ENCODE measurements at regions not wholly inside any gene's neighbourhood (a gene's known extent, or its start where the extent isn't known, plus 50 kb on each side); places are given as distances from the start of the nearest gene placed in this dataset.

- peaks cover 0 to 2% (median 1%) of the 10 kb centered on the region in 4 donors for H3K9me3 ChIP-seq (ENCODE audit: control insufficient read depth in 4 of 4, low read length in 3 of 4)
Measured at GRCh38 chr1:38700077-38700470, 159.5 kb downstream of the RRAGC start.

DNA sequence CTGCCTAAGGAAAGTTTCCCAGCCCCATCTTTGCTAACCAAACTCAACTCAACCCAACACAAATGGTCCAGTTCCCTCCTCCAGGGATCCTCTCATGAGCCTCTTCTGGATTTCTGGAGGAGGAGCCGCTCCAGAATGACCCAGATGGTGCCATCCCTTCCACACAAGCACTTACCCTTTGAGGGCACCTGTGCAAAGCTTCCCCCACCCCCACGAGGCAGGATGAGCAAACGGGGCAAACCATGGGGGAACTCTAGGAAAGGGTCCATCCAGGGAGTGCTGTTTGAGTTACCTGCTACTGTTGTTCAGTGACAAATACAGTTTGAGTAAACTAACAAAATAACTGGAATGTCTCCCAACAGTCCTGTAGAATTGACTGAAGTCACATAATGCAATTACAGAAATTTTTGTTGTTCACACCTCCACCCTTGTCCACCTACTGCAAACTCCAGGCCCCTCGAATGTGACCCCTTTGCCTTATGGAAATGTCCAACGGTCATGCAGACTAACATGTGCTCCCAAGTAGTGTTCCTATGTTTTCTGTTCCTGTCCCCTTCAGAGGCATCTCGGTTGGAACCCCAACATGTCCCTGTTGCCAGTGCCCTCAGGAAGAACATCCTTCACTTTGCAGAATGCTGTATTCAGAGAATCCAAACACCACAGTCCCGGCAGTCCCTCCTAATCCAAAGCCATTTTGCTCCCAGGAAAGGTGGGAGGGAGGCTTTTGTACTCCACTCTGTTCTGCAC lies 160.1 kb downstream of the RRAGC start:
- no peak overlapping the region for H3K9ac ChIP-seq (ENCODE audit: low read depth in 1 of 2, low read length in 2 of 2)
- no peaks in the 10 kb centered on the region for H3K4me1 ChIP-seq (ENCODE audit: control insufficient read depth in 4 of 4, insufficient read depth in 4 of 4, low read length in 3 of 4)
- H3K27ac ChIP-seq (ENCODE audit: low read depth in 1 of 2, low read length in 2 of 2) = no peak overlapping the region
- H3K9me3 ChIP-seq (ENCODE audit: control insufficient read depth in 4 of 4, low read length in 3 of 4) = peaks cover 0 to 2% (median 0%) of the 10 kb centered on the region in 4 donors
- no peak overlapping the region for H3K4me3 ChIP-seq (ENCODE audit: low read depth in 1 of 3, low read length in 3 of 3)
- H3K27me3 ChIP-seq (ENCODE audit: control insufficient read depth in 4 of 4, insufficient read depth in 4 of 4, low read length in 3 of 4) = no peaks in the 10 kb centered on the region
- H3K36me3 ChIP-seq (ENCODE audit: control insufficient read depth in 4 of 4, insufficient read depth in 3 of 4, low read depth in 1 of 4, low read length in 3 of 4) = no peaks in the 10 kb centered on the region
- no peak for TF ChIP-seq RAD21 (IDR thresholded peaks at IDR 0.05)
- TF ChIP-seq HNF4G (IDR thresholded peaks at IDR 0.05) = no peak
- TF ChIP-seq JUND (IDR thresholded peaks at IDR 0.05) = no peak
- no peak for TF ChIP-seq TAF1 (conservative IDR thresholded peaks at IDR 0.05)
- TF ChIP-seq REST (IDR thresholded peaks at IDR 0.05) = no peak
- TF ChIP-seq, protein P1, sequence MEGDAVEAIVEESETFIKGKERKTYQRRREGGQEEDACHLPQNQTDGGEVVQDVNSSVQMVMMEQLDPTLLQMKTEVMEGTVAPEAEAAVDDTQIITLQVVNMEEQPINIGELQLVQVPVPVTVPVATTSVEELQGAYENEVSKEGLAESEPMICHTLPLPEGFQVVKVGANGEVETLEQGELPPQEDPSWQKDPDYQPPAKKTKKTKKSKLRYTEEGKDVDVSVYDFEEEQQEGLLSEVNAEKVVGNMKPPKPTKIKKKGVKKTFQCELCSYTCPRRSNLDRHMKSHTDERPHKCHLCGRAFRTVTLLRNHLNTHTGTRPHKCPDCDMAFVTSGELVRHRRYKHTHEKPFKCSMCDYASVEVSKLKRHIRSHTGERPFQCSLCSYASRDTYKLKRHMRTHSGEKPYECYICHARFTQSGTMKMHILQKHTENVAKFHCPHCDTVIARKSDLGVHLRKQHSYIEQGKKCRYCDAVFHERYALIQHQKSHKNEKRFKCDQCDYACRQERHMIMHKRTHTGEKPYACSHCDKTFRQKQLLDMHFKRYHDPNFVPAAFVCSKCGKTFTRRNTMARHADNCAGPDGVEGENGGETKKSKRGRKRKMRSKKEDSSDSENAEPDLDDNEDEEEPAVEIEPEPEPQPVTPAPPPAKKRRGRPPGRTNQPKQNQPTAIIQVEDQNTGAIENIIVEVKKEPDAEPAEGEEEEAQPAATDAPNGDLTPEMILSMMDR (IDR thresholded peaks at IDR 0.05; ENCODE audit: low read depth, low read length, missing input control) = no peak
- no peak for TF ChIP-seq GABPA (IDR thresholded peaks at IDR 0.05 in 1 of 2, conservative IDR thresholded peaks at IDR 0.05 in 1 of 2)
- TF ChIP-seq NR2F2 (IDR thresholded peaks at IDR 0.05) = no peak
- TF ChIP-seq MAX (IDR thresholded peaks at IDR 0.05) = no peak
- no peak for TF ChIP-seq FOXA2 (IDR thresholded peaks at IDR 0.05)
- no peak for TF ChIP-seq EGR1 (IDR thresholded peaks at IDR 0.05; ENCODE audit: low read depth in 2 of 2)
- TF ChIP-seq, protein P2, sequence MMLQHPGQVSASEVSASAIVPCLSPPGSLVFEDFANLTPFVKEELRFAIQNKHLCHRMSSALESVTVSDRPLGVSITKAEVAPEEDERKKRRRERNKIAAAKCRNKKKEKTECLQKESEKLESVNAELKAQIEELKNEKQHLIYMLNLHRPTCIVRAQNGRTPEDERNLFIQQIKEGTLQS (IDR thresholded peaks at IDR 0.05) = no peak
- TF ChIP-seq RXRA (IDR thresholded peaks at IDR 0.05) = no peak
- DNase-seq (ENCODE audit: low spot score) = no peak
- WGBS = 56% methylated on average over 7 of the region's 7 CpGs

More at GRCh38 chr1:38700077-38700470, 159.5 kb downstream of the RRAGC start:
- no peaks in the 10 kb centered on the region for H3K27me3 ChIP-seq (ENCODE audit: control insufficient read depth in 4 of 4, insufficient read depth in 4 of 4, low read length in 3 of 4)
- no peaks in the 10 kb centered on the region for H3K36me3 ChIP-seq (ENCODE audit: control insufficient read depth in 4 of 4, insufficient read depth in 3 of 4, low read depth in 1 of 4, low read length in 3 of 4)
- H3K4me3 ChIP-seq (ENCODE audit: low read depth in 1 of 3, low read length in 3 of 3) = no peak overlapping the region
- H3K4me1 ChIP-seq (ENCODE audit: control insufficient read depth in 4 of 4, insufficient read depth in 4 of 4, low read length in 3 of 4) = no peaks in the 10 kb centered on the region
- no peak overlapping the region for H3K9ac ChIP-seq (ENCODE audit: low read depth in 1 of 2, low read length in 2 of 2)
- WGBS = 79% methylated on average over 3 of the region's 3 CpGs
- no peak overlapping the region for H3K27ac ChIP-seq (ENCODE audit: low read depth in 1 of 2, low read length in 2 of 2)
- TF ChIP-seq TAF1 (conservative IDR thresholded peaks at IDR 0.05) (no peak), RXRA (IDR thresholded peaks at IDR 0.05) (no peak)
- no peak for DNase-seq (ENCODE audit: low spot score)

All from liver (tissue), 8 donors.